Loucy (cell line): ENCODE measurements at regions not wholly inside any gene's neighbourhood (a gene's known extent, or its start where the extent isn't known, plus 50 kb on each side); places are given as distances from the start of the nearest gene placed in this dataset.

Experiments
- H2AFZ ChIP-seq: fragments of 200-600 bp; sonication (generic); 2 replicates; pipeline ENCODE4 v1.6.0; 2016; ENCODE audit warnings: antibody characterized with exemption, mild to moderate bottlenecking, low read length, moderate library complexity
- H3F3A ChIP-seq: fragments of 200-600 bp; 2 replicates; pipeline ENCODE4 v1.6.0; 2016; ENCODE audit warnings: antibody characterized with exemption, low read depth, mild to moderate bottlenecking
- H3K27me3 ChIP-seq: fragments of 200-600 bp; sonication (generic); 2 replicates; pipeline ENCODE4 v1.6.1; 2014; ENCODE audit warnings: low read length, mild to moderate bottlenecking; ENCODE audit not compliant: insufficient read depth, poor library complexity, severe bottlenecking
- H3K36me3 ChIP-seq: fragments of 200-600 bp; sonication (generic); 2 replicates; pipeline ENCODE4 v1.6.1; 2016; ENCODE audit warnings: low read length; ENCODE audit not compliant: insufficient read depth
- H3K4me1 ChIP-seq: fragments of 200-600 bp; sonication (generic); 2 replicates; pipeline ENCODE4 v1.5.1; 2014; ENCODE audit warnings: low read length, mild to moderate bottlenecking; ENCODE audit not compliant: insufficient read depth, poor library complexity, severe bottlenecking
- H3K4me2 ChIP-seq: fragments of 200-600 bp; sonication (generic); 2 replicates; pipeline ENCODE4 v1.6.0; 2014; ENCODE audit warnings: antibody characterized with exemption, low read length, low read depth, mild to moderate bottlenecking; ENCODE audit not compliant: poor library complexity, severe bottlenecking
- H3K4me3 ChIP-seq: fragments of 200-600 bp; sonication (generic); 2 replicates; pipeline ENCODE4 v1.5.1; 2014; ENCODE audit warnings: low read length, mild to moderate bottlenecking, mixed read lengths; ENCODE audit not compliant: poor library complexity, severe bottlenecking
- H3K79me2 ChIP-seq: fragments of 200-600 bp; sonication (generic); 2 replicates; pipeline ENCODE4 v1.6.1; 2014; ENCODE audit warnings: low read length; ENCODE audit not compliant: insufficient read depth
- H3K9ac ChIP-seq: fragments of 200-600 bp; sonication (generic); 2 replicates; pipeline ENCODE4 v1.6.0; 2014; ENCODE audit warnings: mild to moderate bottlenecking, low read depth, low read length, moderate library complexity; ENCODE audit not compliant: poor library complexity, severe bottlenecking
- H3K9me2 ChIP-seq: fragments of 200-600 bp; sonication (generic); replicated peaks from 2 replicates; pipeline ENCODE4 v1.6.1; 2016; ENCODE audit warnings: low read depth, low read length, mixed read lengths
- H3K9me3 ChIP-seq: fragments of 200-600 bp; sonication (generic); 2 replicates; pipeline ENCODE4 v1.6.1; 2014; ENCODE audit warnings: mild to moderate bottlenecking, antibody characterized with exemption, low read length, low read depth; ENCODE audit not compliant: insufficient read depth
- H4K20me1 ChIP-seq: fragments of 200-600 bp; sonication (generic); 2 replicates; pipeline ENCODE4 v1.6.0; 2014; ENCODE audit warnings: antibody characterized with exemption, low read length, mild to moderate bottlenecking; ENCODE audit not compliant: insufficient read depth, poor library complexity, severe bottlenecking
- EZH2phosphoT487 ChIP-seq: fragments of 200-600 bp; IDR thresholded peaks from 2 replicates; pipeline ENCODE4 v1.6.1; 2018; ENCODE audit warnings: antibody characterized with exemption, mild to moderate bottlenecking, moderate library complexity, borderline replicate concordance
- TF ChIP-seq, protein P1 (sequence below): fragments of 200-600 bp; sonication (generic); conservative IDR thresholded peaks from 2 replicates; pipeline ENCODE4 v1.5.1; 2014; ENCODE audit warnings: mild to moderate bottlenecking, antibody characterized with exemption, low read length

DNA sequence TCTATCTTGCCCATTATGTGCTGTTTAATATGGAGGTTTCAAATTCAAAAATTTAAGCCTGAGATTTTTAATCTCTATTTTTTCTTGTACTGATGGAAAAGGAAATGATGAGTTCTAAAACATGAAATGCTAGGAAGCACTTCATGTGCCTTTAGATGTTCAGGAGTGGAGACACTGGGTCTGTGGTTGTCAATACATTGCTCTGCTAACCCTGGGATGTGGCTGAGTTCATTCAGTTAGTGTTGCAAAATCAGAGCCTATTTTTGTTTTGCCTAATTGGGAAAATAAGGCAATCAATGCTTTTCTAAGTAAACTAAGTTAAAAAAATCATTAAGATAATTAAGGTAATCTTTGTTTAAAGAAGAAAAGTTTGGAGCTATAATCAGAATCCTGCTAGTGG is 83.1 kb downstream of the DIPK2A start:
- H3K4me1 ChIP-seq, result no peaks in the 10 kb centered on the region
- no peak for TF ChIP-seq EZH2phosphoT487
- TF ChIP-seq, protein P1, sequence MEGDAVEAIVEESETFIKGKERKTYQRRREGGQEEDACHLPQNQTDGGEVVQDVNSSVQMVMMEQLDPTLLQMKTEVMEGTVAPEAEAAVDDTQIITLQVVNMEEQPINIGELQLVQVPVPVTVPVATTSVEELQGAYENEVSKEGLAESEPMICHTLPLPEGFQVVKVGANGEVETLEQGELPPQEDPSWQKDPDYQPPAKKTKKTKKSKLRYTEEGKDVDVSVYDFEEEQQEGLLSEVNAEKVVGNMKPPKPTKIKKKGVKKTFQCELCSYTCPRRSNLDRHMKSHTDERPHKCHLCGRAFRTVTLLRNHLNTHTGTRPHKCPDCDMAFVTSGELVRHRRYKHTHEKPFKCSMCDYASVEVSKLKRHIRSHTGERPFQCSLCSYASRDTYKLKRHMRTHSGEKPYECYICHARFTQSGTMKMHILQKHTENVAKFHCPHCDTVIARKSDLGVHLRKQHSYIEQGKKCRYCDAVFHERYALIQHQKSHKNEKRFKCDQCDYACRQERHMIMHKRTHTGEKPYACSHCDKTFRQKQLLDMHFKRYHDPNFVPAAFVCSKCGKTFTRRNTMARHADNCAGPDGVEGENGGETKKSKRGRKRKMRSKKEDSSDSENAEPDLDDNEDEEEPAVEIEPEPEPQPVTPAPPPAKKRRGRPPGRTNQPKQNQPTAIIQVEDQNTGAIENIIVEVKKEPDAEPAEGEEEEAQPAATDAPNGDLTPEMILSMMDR, result no peak
- H3F3A ChIP-seq, result no peaks in the 10 kb centered on the region
- no peaks in the 10 kb centered on the region; the same call in 1 of the 2 replicates for H3K9me2 ChIP-seq
- H3K9ac ChIP-seq, result no peak overlapping the region
- H3K36me3 ChIP-seq, result no peaks in the 10 kb centered on the region
- no peaks in the 10 kb centered on the region for H3K79me2 ChIP-seq
- no peaks in the 10 kb centered on the region for H3K27me3 ChIP-seq
- no peak overlapping the region for H3K4me2 ChIP-seq
- no peaks in the 10 kb centered on the region for H3K9me3 ChIP-seq
- no peaks in the 10 kb centered on the region for H4K20me1 ChIP-seq
- no peak overlapping the region for H2AFZ ChIP-seq
- no peak overlapping the region for H3K4me3 ChIP-seq

GRCh38 chr3:144055604-144056003 is 84.0 kb downstream of the DIPK2A start:
- H3K79me2 ChIP-seq, result no peaks in the 10 kb centered on the region
- H3F3A ChIP-seq, result no peaks in the 10 kb centered on the region
- no peak overlapping the region for H3K4me3 ChIP-seq
- H3K9me3 ChIP-seq, result no peaks in the 10 kb centered on the region
- no peak overlapping the region for H2AFZ ChIP-seq
- H3K4me2 ChIP-seq, result no peak overlapping the region
- H3K36me3 ChIP-seq, result no peaks in the 10 kb centered on the region
- no peaks in the 10 kb centered on the region for H4K20me1 ChIP-seq
- no peaks in the 10 kb centered on the region for H3K27me3 ChIP-seq
- no peak for TF ChIP-seq EZH2phosphoT487
- TF ChIP-seq, protein P1, result no peak
- no peaks in the 10 kb centered on the region; the same call in 1 of the 2 replicates for H3K9me2 ChIP-seq
- H3K9ac ChIP-seq, result no peak overlapping the region
- no peaks in the 10 kb centered on the region for H3K4me1 ChIP-seq

GRCh38 chr3:144058713-144059112 is 87.1 kb downstream of the DIPK2A start:
- H3K79me2 ChIP-seq, result no peaks in the 10 kb centered on the region
- H2AFZ ChIP-seq, result no peak overlapping the region
- H3K27me3 ChIP-seq, result no peaks in the 10 kb centered on the region
- TF ChIP-seq EZH2phosphoT487, result no peak
- TF ChIP-seq, protein P1, result no peak
- no peak overlapping the region for H3K4me3 ChIP-seq
- no peaks in the 10 kb centered on the region for H3K9me2 ChIP-seq
- H3K9ac ChIP-seq, result no peak overlapping the region
- H3F3A ChIP-seq, result no peaks in the 10 kb centered on the region
- no peak overlapping the region for H3K4me2 ChIP-seq
- no peaks in the 10 kb centered on the region for H3K36me3 ChIP-seq
- no peaks in the 10 kb centered on the region for H4K20me1 ChIP-seq
- no peaks in the 10 kb centered on the region for H3K9me3 ChIP-seq
- H3K4me1 ChIP-seq, result no peaks in the 10 kb centered on the region
